Ishikawa (cell line): ENCODE measurements at regions not wholly inside any gene's neighbourhood (a gene's known extent, or its start where the extent isn't known, plus 50 kb on each side); places are given as distances from the start of the nearest gene placed in this dataset.

Experiments
- CEBPB ChIP-seq: IDR thresholded peaks from 2 replicates; pipeline ENCODE4 v1.6.1; 2012
- EP300 ChIP-seq: IDR thresholded peaks from 2 replicates; pipeline ENCODE4 v1.6.1; 2012; ENCODE audit warnings: borderline replicate concordance
- FOXM1 ChIP-seq: IDR thresholded peaks from 2 replicates; pipeline ENCODE4 v1.6.1; 2012; ENCODE audit warnings: low read depth, borderline replicate concordance
- MAX ChIP-seq: IDR thresholded peaks from 2 replicates; pipeline ENCODE4 v1.6.1; 2012
- REST ChIP-seq: IDR thresholded peaks from 2 replicates; pipeline ENCODE4 v1.6.1; 2012; ENCODE audit warnings: low read depth, mild to moderate bottlenecking
- TCF12 ChIP-seq: IDR thresholded peaks from 2 replicates; pipeline ENCODE4 v1.6.1; 2012; ENCODE audit warnings: low read depth
- TEAD4 ChIP-seq: IDR thresholded peaks from 2 replicates; pipeline ENCODE4 v1.6.1; 2012
- USF1 ChIP-seq: IDR thresholded peaks from 2 replicates; pipeline ENCODE4 v1.6.1; 2012
- YY1 ChIP-seq: IDR thresholded peaks from 2 replicates; pipeline ENCODE4 v1.6.1; 2012; ENCODE audit warnings: low read depth
- ZBTB7A ChIP-seq: IDR thresholded peaks from 2 replicates; pipeline ENCODE4 v1.6.1; 2012; ENCODE audit warnings: low read depth

DNA sequence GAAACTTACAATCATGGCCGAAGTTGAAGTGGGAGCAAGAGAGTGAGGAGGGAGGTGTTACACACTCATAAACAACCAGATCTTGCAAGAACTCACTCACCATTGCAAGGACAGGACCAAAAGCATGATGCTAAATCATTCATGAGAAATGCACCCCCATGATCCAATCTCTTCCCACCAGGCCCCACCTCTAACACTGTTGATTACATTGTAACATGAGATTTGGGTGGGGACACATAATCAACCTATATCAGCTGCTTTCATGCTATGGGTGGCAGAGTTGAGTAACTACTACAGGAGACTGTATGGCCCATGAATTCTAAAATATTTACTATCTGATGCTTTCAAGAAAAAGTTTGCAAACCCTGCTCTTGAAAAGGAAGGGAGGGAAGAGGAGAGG is 155.1 kb downstream of the DEFB131A start:
- TF ChIP-seq REST (no peak), ZBTB7A (no peak), EP300 (no peak), MAX (no peak), TEAD4 (no peak), YY1 (no peak), USF1 (no peak), TCF12 (no peak), CEBPB (no peak), FOXM1 (no peak)
